GM18499 (cell line): ENCODE measurements at regions not wholly inside any gene's neighbourhood (a gene's known extent, or its start where the extent isn't known, plus 50 kb on each side); places are given as distances from the start of the nearest gene placed in this dataset.

Experiments used
- ATAC-seq: cut with Tn5 transposase; IDR thresholded peaks from one replicate; pipeline ENCODE4 v1.9.1; 2021; ENCODE audit warnings: moderate number of reproducible peaks; ENCODE audit not compliant: insufficient read depth, unreplicated experiment

DNA sequence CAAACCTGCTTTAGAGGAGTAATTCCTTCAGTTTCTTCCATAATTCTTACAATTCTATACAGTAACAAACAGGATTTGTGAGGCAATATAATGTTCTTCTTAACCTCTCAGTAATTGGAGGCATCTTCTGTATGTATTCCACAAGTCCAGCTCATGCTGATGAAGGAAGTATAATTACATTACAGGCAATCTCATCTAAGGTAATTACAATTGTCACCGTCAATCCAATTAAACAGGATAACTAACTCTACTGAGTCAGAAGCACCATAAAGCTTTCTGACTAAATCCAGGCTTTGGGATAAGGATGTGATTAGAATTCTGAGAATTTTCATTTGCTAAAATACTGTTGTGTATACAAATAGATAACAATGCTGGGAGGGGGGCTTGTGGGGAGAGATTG, 115.2 kb upstream of the SEMA6D start:
- no peak for ATAC-seq

DNA sequence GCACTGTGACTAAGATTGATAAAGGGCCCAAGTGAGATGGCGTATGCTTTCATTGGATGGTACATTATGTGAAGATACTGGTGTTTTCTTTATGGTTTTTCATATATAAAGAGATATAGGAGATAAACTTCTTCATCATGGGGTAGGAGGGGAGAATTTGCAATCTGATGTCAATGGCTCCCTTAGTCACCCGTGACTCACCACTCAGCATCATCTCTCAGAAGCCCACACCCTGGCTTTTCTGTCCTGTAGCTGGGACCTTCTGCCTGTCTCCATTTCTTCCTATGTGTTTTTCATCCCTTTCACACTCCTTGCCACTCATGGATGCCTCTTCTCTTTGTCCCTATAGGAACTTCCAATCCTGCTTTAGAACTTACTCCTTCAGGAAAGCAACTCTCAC, 114.3 kb upstream of the SEMA6D start:
- no peak for ATAC-seq

DNA sequence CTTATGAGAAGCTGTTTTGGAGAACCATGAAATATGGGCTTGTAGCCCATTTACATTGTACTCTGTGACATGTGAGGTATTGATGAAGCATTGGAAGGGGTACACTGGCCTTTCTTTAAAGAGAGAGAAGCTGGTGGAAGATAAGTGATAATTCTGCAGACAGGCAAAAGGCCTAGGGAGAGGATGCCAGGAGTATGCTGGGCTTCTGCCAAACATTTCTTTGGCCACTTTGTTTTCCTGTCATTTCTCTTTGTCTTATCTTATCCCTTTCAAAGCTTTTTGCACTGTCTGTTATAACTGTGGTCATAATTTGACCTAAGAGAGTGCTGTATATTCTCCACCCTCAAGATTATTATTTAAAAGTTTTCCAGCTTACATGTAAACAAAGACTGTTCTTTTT, 109.6 kb upstream of the SEMA6D start:
- ATAC-seq, result no peak

DNA sequence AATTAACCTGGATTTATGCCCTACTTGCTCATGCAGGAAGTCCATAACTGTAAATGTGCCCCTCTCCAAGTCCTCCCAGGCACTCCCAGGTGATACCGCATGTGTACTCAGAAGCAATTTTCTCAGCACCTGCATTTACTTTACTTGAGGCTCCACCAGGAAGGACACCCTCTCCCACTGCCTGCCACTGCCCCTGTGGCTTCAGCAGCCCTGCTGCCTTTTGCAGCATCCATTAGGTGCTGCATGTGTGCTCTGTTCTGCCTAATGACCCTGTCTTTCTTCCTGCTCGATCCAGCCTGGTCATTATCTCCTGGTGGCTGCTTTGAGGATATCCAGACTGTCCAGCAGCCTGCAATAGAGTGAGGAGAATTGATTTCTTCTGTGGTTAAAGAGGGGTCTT, 107.6 kb upstream of the SEMA6D start:
- ATAC-seq, result no peak

DNA sequence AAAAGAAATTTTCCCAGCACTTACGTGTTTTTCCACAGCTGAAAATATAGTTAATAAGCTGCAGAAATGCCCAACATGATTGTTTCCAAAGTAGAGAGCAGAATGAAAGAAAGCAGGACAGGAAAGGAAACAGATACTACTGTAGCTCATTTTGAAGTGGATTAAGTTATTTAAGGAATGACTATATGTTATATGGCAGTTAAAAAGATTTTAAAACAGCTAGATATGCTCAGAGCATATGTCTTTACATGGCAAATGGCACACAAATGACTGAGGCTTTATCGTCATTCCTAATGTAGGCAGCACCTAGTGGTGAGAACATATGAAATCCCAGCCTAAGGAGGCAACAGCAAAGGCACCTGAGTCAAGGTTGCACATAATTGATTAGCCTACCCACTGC, 106.6 kb upstream of the SEMA6D start:
- no peak for ATAC-seq

DNA sequence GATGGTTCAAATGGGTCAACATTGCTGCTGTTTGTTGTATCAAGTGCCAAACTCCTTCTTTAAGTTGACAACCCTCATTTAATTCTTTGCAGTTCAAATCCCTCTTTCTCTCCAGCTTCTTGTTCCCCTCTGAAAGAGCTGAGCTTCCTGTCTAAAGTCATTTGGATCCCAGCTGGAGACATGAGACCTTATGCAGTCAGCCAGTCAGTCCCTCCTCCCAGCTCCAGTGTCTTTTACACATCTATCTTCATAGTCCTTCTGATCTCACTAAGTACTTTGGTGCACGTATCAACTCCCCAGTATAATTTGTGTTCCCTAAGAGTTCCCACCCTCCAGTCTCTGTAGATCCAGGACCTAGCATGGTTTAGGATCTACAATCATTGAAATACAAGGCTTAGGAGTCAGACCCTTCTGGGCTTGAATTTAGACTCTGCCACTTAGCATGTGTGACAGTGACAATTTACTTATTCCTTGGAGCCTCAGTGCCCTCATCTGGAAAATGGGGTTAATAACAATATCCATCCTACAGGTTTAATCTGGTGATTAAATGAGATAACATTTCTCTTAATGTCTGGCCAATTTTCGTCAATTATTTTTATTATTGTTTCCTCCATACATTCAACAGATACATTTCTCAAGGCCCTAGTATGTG, 102.8 kb upstream of the SEMA6D start:
- ATAC-seq, result no peak

DNA sequence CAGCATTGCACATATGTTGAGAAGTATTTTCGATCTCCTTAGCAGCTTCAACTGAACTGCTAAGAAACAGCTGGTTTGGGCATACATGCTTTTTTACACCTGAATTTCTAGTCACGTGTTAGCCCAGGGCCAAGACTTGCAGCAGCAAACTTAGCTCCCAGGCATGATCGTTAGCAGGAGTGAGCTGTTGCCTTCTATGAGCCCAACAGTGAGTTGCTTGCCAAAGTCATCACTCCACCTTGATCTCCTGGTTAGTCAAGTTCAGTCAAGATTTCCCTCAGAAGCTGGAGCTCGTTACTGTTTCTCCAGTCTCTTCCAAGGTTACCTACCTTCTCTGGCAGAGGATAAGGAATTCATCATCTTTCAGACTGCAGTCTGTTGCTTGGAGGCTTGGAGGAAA, 100.4 kb upstream of the SEMA6D start:
- no peak for ATAC-seq

DNA sequence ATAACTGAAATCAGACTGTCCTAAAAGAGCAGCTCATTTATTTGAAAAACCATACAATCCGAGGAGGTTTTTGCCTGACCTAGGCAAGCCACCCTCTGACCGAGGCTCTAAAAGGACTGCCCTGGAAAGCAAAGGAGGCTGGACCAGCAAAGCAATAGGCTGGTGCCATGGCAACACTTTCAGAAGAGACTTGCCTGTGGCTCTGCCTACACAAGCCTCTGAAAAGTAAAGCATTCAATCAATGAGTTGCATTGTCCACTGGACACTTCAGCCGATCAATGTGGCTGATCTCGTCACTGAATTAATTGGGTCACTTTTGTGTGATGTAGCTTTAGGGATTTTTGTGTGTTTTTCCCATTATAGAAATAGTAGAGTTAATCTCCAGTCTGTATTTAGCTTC, 99.1 kb upstream of the SEMA6D start:
- ATAC-seq, result no peak

DNA sequence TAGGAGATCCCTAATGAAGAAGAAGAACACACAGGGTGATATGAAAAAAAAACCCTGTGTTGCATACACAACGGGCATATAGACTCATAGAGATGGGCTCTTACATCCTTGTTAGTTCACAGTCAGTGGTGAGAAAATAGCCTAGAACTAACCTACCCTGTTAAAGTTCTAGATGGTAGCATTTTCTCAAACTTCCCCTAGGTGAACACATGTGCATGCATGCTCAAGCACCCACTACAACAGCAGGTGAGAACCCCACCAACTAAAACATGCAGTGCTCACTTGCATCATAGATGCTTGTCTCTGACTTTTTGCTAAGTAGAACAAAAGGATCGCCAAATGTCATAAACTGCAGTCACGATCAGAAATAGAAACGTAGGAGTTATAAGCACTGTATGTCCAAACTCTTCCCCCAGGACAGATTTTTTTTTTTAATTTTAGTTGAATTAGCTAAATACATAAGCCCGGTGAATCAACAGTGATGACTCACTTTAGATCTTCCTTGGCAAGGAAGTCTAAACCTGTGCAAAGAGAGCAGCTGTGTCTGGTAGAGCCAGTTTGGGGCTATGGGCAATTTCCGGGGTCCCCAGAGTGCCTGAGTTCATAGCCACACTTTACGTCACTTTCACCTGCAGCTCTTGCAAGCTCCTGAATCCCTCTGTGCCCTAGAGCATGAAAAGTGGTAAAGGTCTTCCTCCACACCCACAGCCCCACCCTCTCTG, 96.2 kb upstream of the SEMA6D start:
- no peak for ATAC-seq

DNA sequence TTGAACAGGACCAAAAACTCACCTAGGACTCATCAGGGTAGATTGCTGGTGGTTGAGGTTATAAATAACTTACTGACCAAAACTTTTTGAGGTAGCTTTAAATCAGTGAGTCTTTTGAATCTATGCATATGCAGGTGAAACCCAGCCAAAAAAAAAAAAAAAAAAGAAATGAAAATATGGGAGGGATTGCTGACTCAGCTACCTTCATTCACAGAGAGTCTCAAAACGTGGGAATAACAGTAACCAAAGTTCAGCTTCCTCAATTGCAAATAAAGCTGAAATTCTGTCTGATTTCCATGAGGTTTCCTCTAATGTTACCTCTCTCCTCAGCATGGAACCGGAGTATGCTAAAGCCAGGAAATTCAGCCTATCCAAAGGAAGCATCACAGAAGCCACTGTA, 95.2 kb upstream of the SEMA6D start:
- ATAC-seq, result no peak

DNA sequence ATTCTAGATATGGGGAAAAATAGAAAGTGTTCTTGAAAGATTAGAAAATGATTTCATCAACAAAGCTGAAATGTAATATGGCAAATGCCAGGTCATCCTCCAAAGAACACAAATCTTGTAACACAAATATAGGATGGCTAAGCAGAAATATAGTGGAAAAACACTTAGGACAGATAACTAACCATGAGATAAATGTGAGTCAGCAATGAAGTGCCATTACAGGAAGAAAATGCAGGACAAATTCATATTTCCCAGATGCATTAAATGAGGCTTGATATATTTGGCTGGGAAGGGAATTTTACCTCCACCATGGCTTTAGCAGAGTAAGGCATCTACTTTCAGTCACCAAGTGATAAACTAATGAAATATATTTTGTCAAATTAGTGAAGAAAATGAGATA, 92.8 kb upstream of the SEMA6D start:
- no peak for ATAC-seq

DNA sequence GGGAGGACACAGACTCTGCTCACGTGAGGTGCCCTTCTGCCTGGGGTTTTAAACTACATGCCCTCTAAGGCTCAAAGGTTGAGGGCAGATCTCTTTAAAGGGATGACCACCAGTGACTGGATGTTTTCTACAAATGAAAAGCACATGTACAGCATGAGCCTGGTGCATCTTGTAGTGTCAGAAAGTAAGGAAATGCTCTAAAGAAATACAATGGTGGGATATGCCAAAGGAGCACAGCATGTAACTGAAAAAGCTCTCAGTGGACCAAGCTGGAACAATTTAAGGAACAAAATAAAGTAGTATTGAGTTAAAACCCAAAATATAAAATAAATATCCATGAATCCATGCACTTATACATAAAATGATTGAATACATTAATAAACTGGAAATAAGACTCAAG, 78.3 kb upstream of the SEMA6D start:
- no peak for ATAC-seq

DNA sequence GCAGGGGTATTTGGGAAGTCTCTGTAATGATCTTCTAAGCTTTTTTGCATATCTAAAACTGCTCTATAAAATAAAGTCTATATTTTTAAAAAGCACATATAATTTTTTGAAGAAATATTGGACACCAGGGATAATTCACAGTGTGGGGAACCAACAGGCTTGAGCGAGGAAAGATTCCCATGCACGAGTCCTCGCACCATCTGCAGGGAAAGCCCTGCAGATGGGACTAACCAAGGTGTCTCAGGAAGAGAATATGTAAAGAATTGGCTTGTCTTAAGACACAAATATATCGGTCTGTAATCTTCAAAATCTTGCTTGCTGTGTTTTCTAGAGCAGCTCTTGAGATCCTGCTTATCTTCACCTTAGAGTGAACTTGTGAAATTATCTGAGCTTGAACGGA, 77.2 kb upstream of the SEMA6D start:
- ATAC-seq, result no peak

DNA sequence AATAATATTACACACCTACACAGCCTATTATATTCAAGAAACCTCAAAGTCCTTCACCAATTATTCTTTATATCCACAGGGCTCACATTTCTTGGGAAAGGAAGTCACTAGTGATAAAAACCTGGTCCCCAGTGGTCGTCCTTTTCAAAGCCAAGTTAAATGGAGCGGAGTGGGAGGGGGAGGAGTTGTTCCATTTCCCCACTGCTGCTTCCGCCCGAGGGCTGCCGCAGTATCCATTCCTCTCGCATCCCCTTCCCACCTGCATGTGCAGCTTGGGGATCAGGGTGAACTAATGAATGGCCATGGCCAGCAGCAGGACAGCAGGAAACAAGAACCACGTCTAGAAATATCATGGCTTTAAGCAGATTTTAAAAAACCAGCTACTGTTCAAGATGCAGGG, 76.4 kb upstream of the SEMA6D start:
- no peak for ATAC-seq

DNA sequence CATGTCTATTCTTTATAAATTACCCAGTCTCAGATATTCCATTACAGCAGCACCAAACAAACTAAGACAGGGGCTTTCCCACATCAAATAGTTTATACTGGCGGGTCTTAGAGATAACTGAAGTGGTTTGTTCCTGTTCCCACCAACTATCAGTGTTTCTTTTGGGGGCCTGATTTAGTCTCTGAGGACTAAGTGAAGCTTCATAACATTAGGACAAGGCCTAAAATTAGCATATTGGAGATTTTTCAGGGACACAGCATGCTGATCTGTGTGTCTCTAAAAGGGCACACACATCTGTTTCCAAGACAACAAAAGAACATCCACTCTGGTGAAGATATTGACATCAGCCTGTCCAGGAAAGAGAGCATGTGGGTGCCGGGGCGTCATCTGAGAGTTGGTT, 72.6 kb upstream of the SEMA6D start:
- ATAC-seq, result no peak

DNA sequence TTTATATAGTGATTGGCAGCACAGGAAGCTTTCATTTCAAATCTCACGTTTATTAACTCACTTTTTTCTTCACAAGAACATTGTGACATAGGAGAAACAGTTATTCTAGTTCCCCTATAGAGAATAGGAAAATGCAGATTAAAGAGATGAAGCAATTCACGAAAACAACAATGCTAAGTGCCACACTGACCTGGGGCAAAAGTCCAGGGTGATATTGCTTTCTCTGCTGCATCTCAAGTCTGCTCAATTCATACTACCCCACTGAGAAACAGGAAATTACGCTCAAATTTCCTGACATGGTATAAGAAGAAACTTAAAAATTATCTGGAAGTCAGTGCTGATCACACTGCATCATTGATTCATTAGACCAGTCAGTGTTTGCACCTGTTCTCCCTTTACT, 66.7 kb upstream of the SEMA6D start:
- ATAC-seq, result no peak

DNA sequence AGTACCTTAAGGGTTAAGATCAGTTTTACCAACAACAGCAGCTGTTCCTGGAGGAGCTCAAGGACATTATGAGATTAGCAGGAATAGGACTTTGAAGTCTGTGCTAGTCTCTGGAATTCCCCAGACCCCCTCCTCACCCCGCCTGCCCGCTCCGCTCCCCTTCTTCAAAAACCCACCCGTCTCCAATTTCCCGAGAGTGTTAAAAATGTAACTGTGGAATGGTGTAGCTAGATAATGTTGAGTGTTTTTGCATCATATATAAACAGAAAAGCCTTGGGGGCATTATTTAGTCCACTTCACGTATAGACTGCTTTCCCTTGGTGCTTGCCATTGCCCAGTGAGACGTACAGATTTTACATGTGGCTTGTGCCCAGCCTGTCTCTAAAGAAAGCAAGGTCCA, 65.0 kb upstream of the SEMA6D start:
- no peak for ATAC-seq

DNA sequence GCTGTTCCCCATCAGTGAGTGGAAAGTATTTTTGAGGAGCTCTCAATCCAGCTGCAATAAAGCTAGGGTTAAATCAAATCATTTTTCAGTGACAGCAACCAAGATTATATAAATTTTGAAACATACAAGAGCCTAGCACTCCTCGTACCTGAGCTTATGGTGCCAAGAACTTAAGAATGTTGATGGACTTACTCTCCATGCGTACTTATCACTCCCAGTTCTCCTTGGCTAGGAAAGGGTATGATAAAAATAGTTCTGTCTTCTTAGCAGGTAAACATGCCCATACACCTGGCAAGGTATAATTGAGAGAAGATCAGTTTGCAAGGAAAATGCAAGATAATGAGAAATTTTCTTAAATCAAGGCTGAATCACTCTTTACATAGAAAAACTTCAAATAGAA, 64.5 kb upstream of the SEMA6D start:
- ATAC-seq, result no peak

DNA sequence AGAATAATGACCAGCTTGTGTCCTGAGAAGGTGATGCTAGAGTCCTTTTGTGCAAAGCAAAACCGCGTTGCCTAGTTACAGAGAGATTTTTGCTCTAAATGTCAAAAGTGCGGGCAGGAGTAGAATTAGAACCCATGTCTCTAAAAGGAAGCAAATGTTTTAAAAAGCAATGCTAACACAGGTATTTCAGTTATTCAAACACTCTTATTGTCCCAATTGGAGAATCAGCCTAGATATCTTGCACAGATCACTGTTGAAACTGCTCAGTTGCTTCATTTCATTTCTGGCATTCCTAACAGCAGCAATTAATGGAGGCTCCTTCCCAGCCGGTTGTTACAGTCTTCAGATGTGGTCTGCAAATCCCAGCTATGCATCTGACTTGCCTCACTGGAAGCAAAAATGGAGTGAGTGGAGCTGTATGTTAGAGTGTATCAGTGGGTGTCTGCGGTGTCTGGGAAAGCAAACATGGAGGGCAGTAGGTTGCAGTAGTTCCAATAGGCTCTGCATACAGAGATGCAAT, 55.6 kb upstream of the SEMA6D start:
- no peak for ATAC-seq

DNA sequence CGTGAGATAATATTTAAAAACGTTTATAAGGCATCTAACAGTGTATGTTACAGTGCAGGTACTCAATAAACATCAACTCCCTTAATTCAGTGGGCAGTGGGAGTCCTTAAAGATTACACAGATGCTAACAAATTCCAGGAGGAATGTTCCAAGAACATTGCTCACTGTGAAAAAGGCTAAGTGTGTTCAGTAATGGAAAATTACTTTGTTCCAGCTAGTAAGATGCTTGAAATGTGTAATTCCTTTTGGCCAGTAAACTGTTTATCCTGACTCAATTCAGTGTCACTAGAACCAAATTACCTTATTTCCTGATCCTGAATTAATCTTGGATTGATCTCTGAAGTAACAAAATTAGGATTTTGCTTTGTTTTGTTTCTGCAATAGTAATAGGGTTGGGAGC, 54.2 kb upstream of the SEMA6D start:
- ATAC-seq, result no peak
